ENCODE measurements at regions not wholly inside any gene's neighbourhood (a gene's known extent, or its start where the extent isn't known, plus 50 kb on each side); places are given as distances from the start of the nearest gene placed in this dataset.

- TF ChIP-seq ATF3 (IDR thresholded peaks at IDR 0.05) (no peak), CTCF (IDR thresholded peaks at IDR 0.05 in 2 of 3, conservative IDR thresholded peaks at IDR 0.05 in 1 of 3; ENCODE audit: borderline replicate concordance in 1 of 3, insufficient read depth in 1 of 3, low read depth in 2 of 3, low read length in 2 of 3) (no peak), YY1 (IDR thresholded peaks at IDR 0.05; ENCODE audit: extremely low read depth, insufficient replicate concordance, low read depth, low read length) (no peak), POLR2AphosphoS5 (IDR thresholded peaks at IDR 0.05; ENCODE audit: low read depth, low read length) (no peak), ZNF274 (IDR thresholded peaks at IDR 0.05; ENCODE audit: low read depth, low read length) (no peak)
These were observed 172.5 kb upstream of the LRIG1 start for GRCh38 chr3:66673293-66673692.

All from HCT116 (cell line).